ENCODE measurements at regions not wholly inside any gene's neighbourhood (a gene's known extent, or its start where the extent isn't known, plus 50 kb on each side); places are given as distances from the start of the nearest gene placed in this dataset.

GRCh38 chr2:17326717-17327116, 191.5 kb downstream of the RAD51AP2 start:
- TF ChIP-seq CTCF (IDR thresholded peaks at IDR 0.05; ENCODE audit: insufficient read depth, low read length, poor library complexity, severe bottlenecking) (no peak), EZH2phosphoT487 (conservative IDR thresholded peaks at IDR 0.05; ENCODE audit: low read length) (no peak)

Data from SU-DHL-6 (cell line).